ENCODE measurements at regions not wholly inside any gene's neighbourhood (a gene's known extent, or its start where the extent isn't known, plus 50 kb on each side); places are given as distances from the start of the nearest gene placed in this dataset.

DNA sequence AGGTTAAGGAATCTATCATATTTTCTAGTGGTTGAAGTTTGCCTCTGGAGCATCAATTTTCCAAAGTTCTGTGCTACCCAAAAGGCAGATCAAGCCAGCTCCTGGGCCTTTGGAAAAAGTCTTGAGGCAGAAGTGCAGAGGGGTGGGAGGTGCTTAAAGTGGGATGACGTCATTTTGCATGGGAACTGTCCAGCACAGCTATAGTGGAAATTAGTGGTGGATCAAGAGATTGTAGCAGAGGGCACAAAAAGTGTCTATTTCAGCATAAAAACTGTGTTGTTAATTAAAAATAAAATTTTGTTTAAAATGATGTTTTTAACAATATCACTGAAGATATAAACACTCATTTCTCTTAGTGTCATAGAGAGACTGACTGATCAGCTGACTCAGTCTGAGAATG, 221.9 kb downstream of the LRRN1 start:
- in situ Hi-C loops (cut with HindIII; ENCODE audit: low sequenced_read_pairs): no loop called here

GRCh38 chr3:4029135-4029534, 229.9 kb downstream of the LRRN1 start:
- in situ Hi-C loops (cut with HindIII; ENCODE audit: low sequenced_read_pairs): no loop called here

- in situ Hi-C loops (cut with HindIII; ENCODE audit: low sequenced_read_pairs): no loop called here
Observed at GRCh38 chr3:4030624-4031023, 231.4 kb downstream of the LRRN1 start.

GRCh38 chr3:4033296-4033695, 234.1 kb downstream of the LRRN1 start:
- in situ Hi-C loops (cut with HindIII; ENCODE audit: low sequenced_read_pairs): no loop called here

GRCh38 chr3:4036046-4036445, 236.8 kb downstream of the LRRN1 start:
- in situ Hi-C loops (cut with HindIII; ENCODE audit: low sequenced_read_pairs): no loop called here

GRCh38 chr3:4038351-4038750, 239.1 kb downstream of the LRRN1 start:
- in situ Hi-C loops (cut with HindIII; ENCODE audit: low sequenced_read_pairs): no loop called here

DNA sequence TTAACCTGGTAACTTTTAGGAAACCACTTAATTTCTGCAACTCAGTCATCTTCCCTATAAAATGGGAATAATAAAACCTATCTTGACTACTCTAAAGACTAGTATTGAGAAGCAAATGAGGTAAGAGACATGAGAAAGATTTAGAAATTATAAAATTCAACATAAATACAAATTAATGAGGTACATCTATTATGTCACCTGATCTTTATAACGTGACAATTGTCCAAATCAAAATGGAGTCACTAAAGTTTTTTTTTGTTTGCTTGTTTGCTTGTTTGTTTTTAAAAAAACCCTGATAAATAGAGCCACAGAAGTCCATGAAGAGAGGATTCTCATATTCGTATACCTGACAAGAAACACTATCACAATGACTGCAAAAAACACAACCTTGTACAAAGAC, 242.8 kb downstream of the LRRN1 start:
- in situ Hi-C loops (cut with HindIII; ENCODE audit: low sequenced_read_pairs): no loop called here

DNA sequence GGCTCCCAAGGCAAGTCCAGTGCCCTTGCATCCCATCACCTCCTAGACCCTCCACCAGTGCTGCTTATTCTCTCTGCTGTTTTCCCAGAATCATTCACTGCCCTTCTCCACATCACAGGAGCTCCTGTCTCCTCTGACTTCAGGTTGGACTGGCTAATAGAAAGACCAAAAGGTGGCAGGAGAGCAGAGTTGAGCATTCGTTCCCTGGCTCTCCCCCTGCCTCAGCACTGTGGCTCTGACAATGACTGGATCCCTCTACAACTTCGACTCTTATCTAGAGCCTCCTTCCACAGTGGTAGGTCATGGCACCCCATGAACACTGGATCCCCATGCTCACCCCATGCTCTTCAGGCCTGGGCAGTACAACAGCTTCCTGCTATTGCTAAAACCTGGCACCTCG, 243.6 kb downstream of the LRRN1 start:
- in situ Hi-C loops (cut with HindIII; ENCODE audit: low sequenced_read_pairs): no loop called here

DNA sequence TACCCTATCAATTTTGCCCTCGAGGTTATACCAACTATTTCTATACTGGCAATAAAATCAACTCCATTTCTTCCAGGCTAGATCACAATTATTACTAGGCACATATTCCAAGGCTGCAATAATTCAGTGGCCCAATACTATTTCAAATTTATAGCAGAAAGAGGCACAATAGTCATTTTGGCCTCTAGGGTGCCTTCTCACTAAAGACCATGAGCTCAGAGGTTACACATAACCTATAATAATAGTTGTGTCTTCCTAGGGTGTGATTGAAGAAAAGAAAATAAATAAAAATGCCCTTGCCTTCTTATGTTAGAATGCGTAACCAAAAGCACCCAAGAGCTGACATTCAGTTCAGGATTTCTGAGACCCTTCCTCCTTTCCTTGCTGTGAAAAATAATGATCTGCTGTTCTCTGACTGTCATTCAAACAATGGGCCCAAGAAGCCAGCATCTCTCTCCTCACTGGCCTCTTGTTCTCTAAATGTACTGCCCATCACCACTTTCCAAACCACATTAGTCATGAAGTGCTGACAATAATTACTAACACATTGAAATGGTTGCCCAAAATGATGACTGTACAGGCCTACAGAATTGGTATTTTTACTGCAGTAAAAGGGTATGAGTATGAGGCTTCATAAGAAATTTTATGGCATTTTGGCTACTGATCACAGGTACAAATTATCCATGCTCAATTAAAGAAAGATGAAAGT, 244.8 kb downstream of the LRRN1 start:
- in situ Hi-C loops (cut with HindIII; ENCODE audit: low sequenced_read_pairs): no loop called here

- in situ Hi-C loops (cut with HindIII; ENCODE audit: low sequenced_read_pairs): no loop called here
Observed at GRCh38 chr3:4044619-4045018, 245.4 kb downstream of the LRRN1 start.

- in situ Hi-C loops (cut with HindIII; ENCODE audit: low sequenced_read_pairs): no loop called here
Observed at GRCh38 chr3:4045756-4046155, 246.5 kb downstream of the LRRN1 start.

GRCh38 chr3:4047366-4047765, 248.1 kb downstream of the LRRN1 start:
- in situ Hi-C loops (cut with HindIII; ENCODE audit: low sequenced_read_pairs): no loop called here

- in situ Hi-C loops (cut with HindIII; ENCODE audit: low sequenced_read_pairs): no loop called here
Observed at GRCh38 chr3:4052706-4053105, 250.5 kb upstream of the SETMAR start.

DNA sequence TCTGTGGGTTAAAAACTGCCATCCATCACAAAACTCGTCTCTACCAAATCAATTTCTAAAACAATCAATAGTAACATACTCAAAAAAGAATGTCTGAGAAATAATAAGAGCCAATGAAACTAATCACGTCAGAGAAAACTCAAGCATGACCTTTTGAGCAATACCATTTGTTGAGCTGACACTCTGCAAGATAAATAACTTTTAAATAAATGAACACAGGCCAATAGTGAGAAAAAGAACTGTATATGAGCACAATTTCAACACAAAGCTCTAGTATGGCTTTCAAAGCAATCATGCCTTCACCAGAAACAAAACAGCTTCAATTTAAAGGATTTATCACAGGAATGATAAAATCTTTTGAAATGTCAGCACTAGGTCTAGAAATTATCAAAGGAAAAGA, 249.2 kb upstream of the SETMAR start:
- in situ Hi-C loops (cut with HindIII; ENCODE audit: low sequenced_read_pairs): no loop called here

DNA sequence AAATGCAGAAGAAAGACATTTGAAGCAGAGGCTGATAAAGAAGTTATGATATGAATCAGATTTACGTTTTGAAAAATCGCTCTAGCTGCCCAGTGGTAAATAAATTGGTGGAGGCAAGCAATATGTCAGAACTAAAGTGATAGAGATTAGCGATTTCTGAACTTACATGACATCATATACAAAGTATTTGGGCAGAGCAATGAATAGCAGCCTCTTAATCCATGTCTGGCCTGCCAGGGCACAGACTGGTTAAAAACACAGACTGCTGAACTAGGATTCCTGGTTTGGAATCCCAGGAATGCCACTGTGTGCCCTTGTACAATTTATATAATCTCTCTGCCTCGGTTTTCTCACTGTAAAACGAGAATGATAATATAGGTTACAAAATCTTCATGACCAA, 243.1 kb upstream of the SETMAR start:
- in situ Hi-C loops (cut with HindIII; ENCODE audit: low sequenced_read_pairs): no loop called here

DNA sequence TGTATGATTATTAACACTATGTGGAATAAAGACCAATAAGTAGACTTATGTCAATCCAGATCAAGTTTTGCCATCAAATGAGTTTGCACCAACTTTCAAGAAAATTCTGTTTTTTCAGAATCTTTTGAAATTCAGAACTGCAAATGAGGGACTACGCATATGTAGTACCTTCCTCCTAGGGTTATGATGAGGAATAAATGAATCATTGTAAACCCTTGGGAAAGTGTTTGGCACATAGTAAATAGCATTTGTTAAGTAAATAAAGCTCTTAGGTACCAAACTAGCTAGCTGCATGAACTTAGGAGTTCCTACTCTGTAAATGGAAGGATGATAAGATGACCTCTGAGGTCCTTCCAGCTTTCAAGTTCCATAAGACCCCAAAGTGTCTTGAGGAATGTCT, 242.6 kb upstream of the SETMAR start:
- in situ Hi-C loops (cut with HindIII; ENCODE audit: low sequenced_read_pairs): no loop called here

DNA sequence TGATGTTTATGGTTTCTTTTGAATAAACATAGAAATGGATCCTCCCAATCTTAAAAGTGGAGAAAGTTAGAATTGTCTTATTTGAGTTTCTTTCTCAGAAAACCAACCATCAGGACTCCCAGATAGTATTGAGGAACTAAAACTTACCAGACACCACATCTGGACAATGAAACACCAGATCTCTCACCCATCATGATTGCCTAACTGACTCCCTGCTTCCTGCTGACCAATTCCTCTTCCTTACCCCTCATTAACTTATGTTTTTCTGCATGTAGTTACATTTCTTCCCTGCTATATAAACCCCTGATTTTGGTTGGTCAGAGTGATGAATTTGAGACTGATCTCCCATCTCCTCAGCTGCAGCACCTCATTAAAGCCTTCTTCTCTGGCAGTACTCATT, 242.0 kb upstream of the SETMAR start:
- in situ Hi-C loops (cut with HindIII; ENCODE audit: low sequenced_read_pairs): no loop called here

DNA sequence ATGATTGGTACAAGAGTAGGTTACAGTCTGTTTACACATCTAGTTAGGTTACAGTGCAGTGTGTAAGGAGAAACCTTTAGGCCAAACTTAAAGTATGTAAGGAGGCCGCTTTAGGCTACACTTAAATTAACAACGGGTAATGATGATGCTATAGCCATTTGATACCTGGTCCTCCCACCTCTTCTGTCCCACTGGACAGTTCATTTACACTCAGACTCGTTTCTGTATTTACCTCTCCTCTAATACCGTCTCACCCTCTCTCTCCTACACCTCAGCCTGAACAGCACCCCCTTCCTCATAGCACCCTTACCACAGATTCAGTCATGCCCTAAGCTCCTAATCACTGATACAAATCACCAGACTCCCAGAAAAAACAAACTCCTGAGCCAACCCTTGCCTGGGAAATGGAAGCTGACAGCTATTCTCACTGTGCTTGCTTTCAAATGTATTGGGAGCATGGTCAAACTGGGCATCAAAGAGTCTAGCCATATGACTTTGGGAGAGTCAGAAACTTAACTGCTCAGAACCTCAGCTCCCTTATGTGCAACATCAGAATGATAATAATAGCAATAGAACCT, 241.3 kb upstream of the SETMAR start:
- in situ Hi-C loops (cut with HindIII; ENCODE audit: low sequenced_read_pairs): no loop called here

GRCh38 chr3:4062621-4063020, 240.5 kb upstream of the SETMAR start:
- in situ Hi-C loops (cut with HindIII; ENCODE audit: low sequenced_read_pairs): no loop called here

DNA sequence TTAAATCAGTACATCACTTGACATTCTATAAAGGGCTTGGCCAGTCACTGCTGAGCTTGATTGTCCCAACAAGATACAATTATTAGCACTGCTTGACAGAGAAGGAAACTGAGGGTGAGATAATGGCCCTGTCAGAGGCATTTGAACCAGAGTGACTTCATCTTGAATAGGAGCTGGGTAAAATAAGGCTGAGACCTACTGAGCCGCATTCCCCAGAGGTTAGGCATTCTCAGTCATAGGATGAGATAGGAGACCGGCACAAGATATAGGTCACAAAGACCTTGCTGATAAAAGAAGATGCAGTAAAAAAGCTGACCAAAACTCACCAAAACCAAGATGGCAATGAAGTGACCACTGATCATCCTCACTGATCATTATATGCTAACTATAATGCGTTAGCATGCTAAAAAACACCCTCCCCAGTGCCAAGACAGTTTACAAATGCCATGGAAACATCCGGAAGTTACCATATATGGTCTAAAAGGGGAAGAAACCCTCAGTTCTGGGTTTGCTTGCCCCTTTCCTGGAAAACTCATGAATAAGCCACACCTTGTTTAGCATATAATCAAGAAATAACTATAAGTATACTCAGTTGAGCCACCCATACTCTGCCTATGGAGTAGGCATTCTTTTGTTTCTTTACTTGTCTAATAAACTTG, 239.1 kb upstream of the SETMAR start:
- in situ Hi-C loops (cut with HindIII; ENCODE audit: low sequenced_read_pairs): no loop called here

DNA sequence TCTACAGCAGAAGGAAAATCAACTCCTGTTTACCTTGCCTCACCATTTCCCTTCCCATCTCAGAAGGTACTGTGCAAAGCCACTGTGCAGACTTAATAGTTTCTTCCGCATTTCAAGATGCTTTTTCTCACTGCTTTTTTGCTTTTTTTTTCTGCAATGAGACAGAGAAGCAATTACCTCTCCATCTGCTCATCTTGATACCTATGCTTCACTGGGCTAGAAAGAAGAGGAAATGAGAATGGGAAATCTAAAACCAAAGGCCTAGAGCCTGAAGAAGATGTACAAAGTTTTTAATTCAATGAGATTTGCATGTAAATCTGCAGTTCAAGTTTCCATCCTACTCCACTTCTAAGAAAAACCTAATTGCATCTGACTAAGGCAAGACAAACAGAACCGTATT, 238.1 kb upstream of the SETMAR start:
- in situ Hi-C loops (cut with HindIII; ENCODE audit: low sequenced_read_pairs): no loop called here

GRCh38 chr3:4065554-4065953, 237.6 kb upstream of the SETMAR start:
- in situ Hi-C loops (cut with HindIII; ENCODE audit: low sequenced_read_pairs): no loop called here
